Gastrocnemius medialis (tissue), 4 donors: ENCODE measurements at regions not wholly inside any gene's neighbourhood (a gene's known extent, or its start where the extent isn't known, plus 50 kb on each side); places are given as distances from the start of the nearest gene placed in this dataset.

Experiments
- CTCF ChIP-seq, 5 experiments: fragments of 450-650 bp in 3 of 5; fragments of 200-600 bp in 2 of 5; sonication (generic) in 2 of 5; IDR thresholded peaks in 4 of 5; conservative IDR thresholded peaks in 1 of 5; 1 replicate in 4 of 5; 2 replicates in 1 of 5; pipeline ENCODE4 v1.5.1; 2016 to 2019; ENCODE audit warnings: antibody characterized with exemption in 5 of 5, mild to moderate bottlenecking in 3 of 5, moderate library complexity in 3 of 5
- POLR2A ChIP-seq, 2 donors: fragments of 450-650 bp; IDR thresholded peaks; one replicate each; pipeline ENCODE4 v1.6.1; 2017; ENCODE audit warnings: antibody characterized with exemption in 2 of 2, mild to moderate bottlenecking in 2 of 2, moderate library complexity in 2 of 2

- TF ChIP-seq CTCF (IDR thresholded peaks at IDR 0.05 in 4 of 5, conservative IDR thresholded peaks at IDR 0.05 in 1 of 5), result no peak
- no peak for TF ChIP-seq POLR2A (IDR thresholded peaks at IDR 0.05)
Measured at GRCh38 chr4:138757432-138757831, 258.1 kb upstream of the NOCT start.
